CD4-positive, alpha-beta memory T cell (primary cell): ENCODE measurements at regions not wholly inside any gene's neighbourhood (a gene's known extent, or its start where the extent isn't known, plus 50 kb on each side); places are given as distances from the start of the nearest gene placed in this dataset.

Source experiments
- CTCF ChIA-PET: fragments of 350-600 bp; sonication (Branson Sonifier 250); formaldehyde crosslinking; loops from one replicate; lab custom pipeline; 2021; ENCODE audit warnings: inconsistent platforms; ENCODE audit not compliant: partially characterized antibody; lab: Charles Lee
- POLR2A ChIA-PET: fragments of 350-600 bp; sonication (Branson Sonifier 250); formaldehyde crosslinking; loops from one replicate; lab custom pipeline; 2021; ENCODE audit not compliant: partially characterized antibody; lab: Charles Lee
- DNase-seq, 5 donors: peaks; one replicate each; pipeline versions ENCODE4 v3.0.0 to v3.0.0-alpha.2; 2020 to 2022; ENCODE audit warnings: mixed read lengths in 1 of 5
- H3K27ac ChIP-seq: one replicate; pipeline ENCODE4 v1.7.0; 2013; ENCODE audit warnings: low read depth, low read length
- H3K27me3 ChIP-seq: 2 replicates; pipeline ENCODE4 v1.7.0; 2013; ENCODE audit warnings: mild to moderate bottlenecking, low read length, moderate library complexity; ENCODE audit not compliant: insufficient read depth
- H3K36me3 ChIP-seq: 2 replicates; pipeline ENCODE4 v1.7.0; 2013; ENCODE audit warnings: mild to moderate bottlenecking, low read length, moderate library complexity; ENCODE audit not compliant: insufficient read depth
- H3K4me1 ChIP-seq: 2 replicates; pipeline ENCODE4 v1.7.0; 2013; ENCODE audit warnings: mild to moderate bottlenecking, low read length, moderate library complexity; ENCODE audit not compliant: insufficient read depth
- H3K4me3 ChIP-seq, 2 donors: one replicate each; pipeline ENCODE4 v1.7.0; 2013; ENCODE audit warnings: low read length in 2 of 2, mild to moderate bottlenecking in 1 of 2
- H3K9me3 ChIP-seq, 2 donors: one replicate each; pipeline ENCODE4 v1.7.0; 2013; ENCODE audit warnings: low read length in 2 of 2, control low read depth in 1 of 2; ENCODE audit not compliant: control insufficient read depth in 1 of 2
- H3K27ac Mint-ChIP-seq, 7 donors: one replicate each; pipeline ENCODE4 v1.8.0; 2020 to 2021; ENCODE audit warnings: mixed read lengths in 7 of 7, mild to moderate bottlenecking in 6 of 7, inconsistent platforms in 3 of 7, moderate library complexity in 3 of 7
- H3K27me3 Mint-ChIP-seq, 2 donors: one replicate each; pipeline ENCODE4 v1.8.0; 2020 to 2021; ENCODE audit warnings: mixed read lengths in 2 of 2
- H3K36me3 Mint-ChIP-seq, 2 donors: one replicate each; pipeline ENCODE4 v1.8.0; 2020 to 2021; ENCODE audit warnings: mixed read lengths in 2 of 2, inconsistent platforms in 1 of 2, mild to moderate bottlenecking in 1 of 2
- H3K4me1 Mint-ChIP-seq, 4 donors: one replicate each; pipeline ENCODE4 v1.8.0; 2020 to 2021; ENCODE audit warnings: mixed read lengths in 4 of 4, mild to moderate bottlenecking in 1 of 4
- H3K4me3 Mint-ChIP-seq, 8 donors: one replicate each; pipeline ENCODE4 v1.8.0; 2020 to 2021; ENCODE audit warnings: mixed read lengths in 8 of 8, mild to moderate bottlenecking in 7 of 8, moderate library complexity in 6 of 8, inconsistent platforms in 3 of 8
- H3K9me3 Mint-ChIP-seq, 8 donors: one replicate each; pipeline ENCODE4 v1.8.0; 2020 to 2021; ENCODE audit warnings: mixed read lengths in 8 of 8, mild to moderate bottlenecking in 5 of 8, inconsistent platforms in 3 of 8, moderate library complexity in 1 of 8
- intact Hi-C: fragments of 100-400 bp; cut with micrococcal nuclease; formaldehyde crosslinking; loops from one replicate; pipeline ENCODE4 v1.15.1; 2023

DNA sequence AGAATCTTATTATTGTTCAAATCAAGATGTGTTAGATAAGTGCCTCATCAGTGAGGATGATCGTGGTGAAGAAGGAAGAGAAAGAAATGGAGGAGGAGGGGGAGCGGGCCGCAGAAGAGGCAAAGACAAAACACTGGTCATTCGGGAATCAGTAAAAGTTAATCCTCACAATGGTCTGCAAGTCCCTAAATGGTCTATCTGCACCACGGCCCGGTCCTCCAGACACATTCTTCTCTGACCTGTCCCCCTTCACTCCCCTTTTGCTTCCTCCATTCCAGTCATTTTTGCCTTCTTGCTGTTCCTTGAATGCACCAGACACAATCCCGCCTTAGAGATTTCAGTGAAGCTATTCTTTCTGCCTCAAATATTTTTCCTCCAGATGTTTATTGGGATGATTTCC, 240.1 kb upstream of the ADGRL2 start:
- H3K4me3 ChIP-seq: no peak overlapping the region
- no peaks in the 10 kb centered on the region for H3K27me3 ChIP-seq
- Mint-ChIP-seq H3K27me3 (no peaks in the 10 kb centered on the region), H3K4me1 (no peaks in the 10 kb centered on the region), H3K9me3 (peaks cover 0 to 6% (median 3%) of the 10 kb centered on the region in 8 donors), H3K27ac (no peak overlapping the region), H3K4me3 (no peak overlapping the region), H3K36me3 (no peaks in the 10 kb centered on the region)
- DNase-seq: no peak
- no peaks in the 10 kb centered on the region for H3K4me1 ChIP-seq
- H3K9me3 ChIP-seq: no peaks in the 10 kb centered on the region
- H3K36me3 ChIP-seq: no peaks in the 10 kb centered on the region
- intact Hi-C loops: no loop called here
- CTCF ChIA-PET: no interaction called here
- POLR2A ChIA-PET: no interaction called here
- H3K27ac ChIP-seq: no peak overlapping the region

- Histone ChIP-seq H3K4me3 (no peak overlapping the region), H3K9me3 (no peaks in the 10 kb centered on the region), H3K27ac (no peak overlapping the region), H3K27me3 (no peaks in the 10 kb centered on the region), H3K4me1 (no peaks in the 10 kb centered on the region), H3K36me3 (no peaks in the 10 kb centered on the region)
- no peak overlapping the region for H3K27ac Mint-ChIP-seq
- intact Hi-C loops: no loop called here
- peaks cover 0 to 6% (median 3%) of the 10 kb centered on the region in 8 donors for H3K9me3 Mint-ChIP-seq
- no peaks in the 10 kb centered on the region for H3K36me3 Mint-ChIP-seq
- no peak for DNase-seq
- H3K4me1 Mint-ChIP-seq: no peaks in the 10 kb centered on the region
- H3K27me3 Mint-ChIP-seq: no peaks in the 10 kb centered on the region
- CTCF ChIA-PET: no interaction called here
- H3K4me3 Mint-ChIP-seq: no peak overlapping the region
- POLR2A ChIA-PET: no interaction called here
These were observed 240.9 kb upstream of the ADGRL2 start for GRCh38 chr1:81559662-81560350.

DNA sequence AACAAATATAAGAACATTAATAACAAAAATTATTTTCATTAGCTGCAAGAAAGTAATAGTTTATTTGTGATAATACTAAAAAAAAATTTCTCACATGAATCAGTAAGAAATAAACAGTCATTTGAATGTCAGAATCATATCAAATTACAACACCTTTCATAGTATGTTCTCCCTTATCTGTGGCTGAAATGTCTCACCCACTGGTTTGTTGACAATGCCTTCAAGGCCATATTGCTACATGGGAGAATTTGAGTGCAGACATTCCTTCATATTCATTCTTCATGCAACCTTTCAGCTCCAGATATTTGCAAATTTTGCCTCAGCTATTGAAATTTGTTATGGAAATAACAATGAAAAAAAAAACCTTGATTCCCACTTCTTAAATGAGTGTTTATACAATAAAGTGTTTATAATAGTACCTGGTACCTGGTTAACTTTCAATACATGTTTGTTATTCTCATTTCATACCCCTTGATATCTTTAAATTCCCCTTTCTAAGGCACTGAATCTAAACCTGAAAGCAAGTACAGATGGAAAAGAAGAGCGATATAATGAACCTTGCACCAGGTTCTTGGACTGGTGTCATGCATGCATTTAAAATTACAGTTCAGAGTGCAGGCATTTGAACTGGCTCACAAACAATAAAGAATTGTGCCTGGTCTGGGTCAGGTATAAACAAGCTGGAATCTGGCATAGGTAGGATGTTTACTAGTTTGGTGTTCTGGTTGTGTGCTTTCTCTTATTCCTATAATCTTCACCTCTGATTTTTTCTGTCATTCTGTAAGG, 242.2 kb upstream of the ADGRL2 start:
- Histone ChIP-seq H3K27ac (no peak overlapping the region), H3K4me1 (no peaks in the 10 kb centered on the region), H3K36me3 (no peaks in the 10 kb centered on the region), H3K9me3 (no peaks in the 10 kb centered on the region), H3K27me3 (no peaks in the 10 kb centered on the region), H3K4me3 (no peak overlapping the region)
- Mint-ChIP-seq H3K27me3 (no peaks in the 10 kb centered on the region), H3K36me3 (no peaks in the 10 kb centered on the region), H3K27ac (no peak overlapping the region), H3K4me3 (no peak overlapping the region), H3K4me1 (no peaks in the 10 kb centered on the region), H3K9me3 (peaks cover 0 to 8% (median 3%) of the 10 kb centered on the region in 8 donors)
- DNase-seq: no peak
- POLR2A ChIA-PET: no interaction called here
- intact Hi-C loops: no loop called here
- CTCF ChIA-PET: no interaction called here

DNA sequence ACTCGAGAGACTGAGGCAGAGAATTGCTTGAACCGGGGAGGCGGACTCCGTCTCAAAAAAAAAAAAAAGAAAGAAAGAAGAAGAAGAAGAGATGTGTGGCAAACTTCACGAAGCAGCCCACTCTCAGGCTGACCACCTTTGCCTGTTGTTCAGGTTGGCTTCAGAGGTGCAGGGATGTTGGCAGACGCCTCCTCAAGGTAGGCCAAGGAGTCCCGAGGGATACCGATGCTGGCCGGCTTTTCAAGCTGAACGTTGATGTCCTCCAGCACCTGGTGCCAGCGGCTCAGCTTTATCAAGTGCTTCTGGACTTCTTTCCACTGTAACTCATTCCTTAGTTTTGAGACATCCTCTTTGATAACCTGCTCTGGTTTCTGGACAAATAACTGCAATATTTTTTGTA, 243.8 kb upstream of the ADGRL2 start:
- intact Hi-C loops: no loop called here
- H3K4me1 ChIP-seq: no peaks in the 10 kb centered on the region
- Mint-ChIP-seq H3K27me3 (no peaks in the 10 kb centered on the region), H3K27ac (no peak overlapping the region), H3K36me3 (no peaks in the 10 kb centered on the region), H3K4me3 (no peak overlapping the region), H3K4me1 (no peaks in the 10 kb centered on the region), H3K9me3 (peaks cover 0 to 8% (median 3%) of the 10 kb centered on the region in 8 donors)
- H3K27ac ChIP-seq: no peak overlapping the region
- CTCF ChIA-PET: no interaction called here
- H3K36me3 ChIP-seq: no peaks in the 10 kb centered on the region
- H3K9me3 ChIP-seq: no peaks in the 10 kb centered on the region
- DNase-seq: no peak
- no peak overlapping the region for H3K4me3 ChIP-seq
- no peaks in the 10 kb centered on the region for H3K27me3 ChIP-seq
- POLR2A ChIA-PET: no interaction called here

DNA sequence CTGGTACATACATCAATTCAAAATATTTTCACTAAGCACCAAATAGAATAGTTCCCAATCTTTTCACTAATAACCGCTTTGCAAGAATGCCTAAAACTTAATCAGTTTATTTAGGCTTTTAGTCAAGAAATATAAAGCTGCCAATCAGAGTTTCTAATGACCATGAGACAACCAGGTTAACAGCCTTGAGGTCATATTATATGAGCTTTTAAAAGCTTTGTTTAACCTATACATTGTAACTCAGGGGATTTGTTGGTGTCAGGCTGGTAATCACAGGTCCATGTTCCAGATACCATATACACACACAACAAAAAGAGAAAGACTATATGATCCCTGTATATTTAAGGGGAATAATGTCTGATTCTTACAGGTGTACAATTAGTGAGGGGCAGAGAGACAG, 246.2 kb upstream of the ADGRL2 start:
- POLR2A ChIA-PET: no interaction called here
- Mint-ChIP-seq H3K9me3 (peaks cover 0 to 4% (median 0%) of the 10 kb centered on the region in 8 donors), H3K4me1 (no peaks in the 10 kb centered on the region), H3K36me3 (no peaks in the 10 kb centered on the region), H3K27me3 (no peaks in the 10 kb centered on the region), H3K4me3 (no peak overlapping the region), H3K27ac (peak overlapping the region in 1 of 7 donors; percentile 52)
- no peak overlapping the region for H3K27ac ChIP-seq
- no peak overlapping the region for H3K4me3 ChIP-seq
- no peak for DNase-seq
- H3K27me3 ChIP-seq: no peaks in the 10 kb centered on the region
- CTCF ChIA-PET: no interaction called here
- no peaks in the 10 kb centered on the region for H3K36me3 ChIP-seq
- intact Hi-C loops: no loop called here
- H3K4me1 ChIP-seq: no peaks in the 10 kb centered on the region
- no peaks in the 10 kb centered on the region for H3K9me3 ChIP-seq

DNA sequence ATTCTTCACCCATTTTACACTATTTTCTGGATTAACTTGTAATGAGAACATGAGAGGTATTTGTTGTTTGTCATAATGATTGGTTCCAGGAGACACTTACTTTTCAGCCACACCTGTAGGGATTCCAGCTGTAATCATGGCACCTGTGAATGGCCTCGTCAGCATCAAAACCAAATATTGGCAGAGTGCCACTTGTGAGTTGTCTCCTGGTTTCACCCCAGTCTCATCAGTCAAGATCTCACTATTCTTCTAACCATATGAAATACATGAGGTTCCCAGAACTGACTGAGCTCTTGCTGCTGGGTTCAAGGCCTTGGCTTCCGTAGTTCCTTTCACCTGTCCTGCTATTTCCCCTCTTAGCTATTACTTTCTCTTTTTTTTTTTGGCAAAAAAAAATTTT, 246.6 kb upstream of the ADGRL2 start:
- CTCF ChIA-PET: no interaction called here

GRCh38 chr1:81553503-81553902, 247.2 kb upstream of the ADGRL2 start:
- no peaks in the 10 kb centered on the region for H3K4me1 ChIP-seq
- H3K4me1 Mint-ChIP-seq: peaks cover 0 to 3% (median 0%) of the 10 kb centered on the region in 4 donors
- H3K27ac ChIP-seq: no peak overlapping the region
- H3K27me3 ChIP-seq: no peaks in the 10 kb centered on the region
- no peaks in the 10 kb centered on the region for H3K27me3 Mint-ChIP-seq
- H3K9me3 Mint-ChIP-seq: peaks cover 0 to 5% (median 1%) of the 10 kb centered on the region in 8 donors
- H3K36me3 Mint-ChIP-seq: no peaks in the 10 kb centered on the region
- DNase-seq: no peak
- intact Hi-C loops: no loop called here
- H3K36me3 ChIP-seq: no peaks in the 10 kb centered on the region
- no peaks in the 10 kb centered on the region for H3K9me3 ChIP-seq
- no peak overlapping the region for H3K27ac Mint-ChIP-seq
- no peak overlapping the region for H3K4me3 ChIP-seq
- CTCF ChIA-PET: no interaction called here
- H3K4me3 Mint-ChIP-seq: no peak overlapping the region
- POLR2A ChIA-PET: no interaction called here

More for the DNA sequence above, 246.6 kb upstream of the ADGRL2 start:
- Histone ChIP-seq H3K27me3 (no peaks in the 10 kb centered on the region), H3K27ac (no peak overlapping the region), H3K9me3 (no peaks in the 10 kb centered on the region), H3K4me3 (no peak overlapping the region), H3K4me1 (no peaks in the 10 kb centered on the region), H3K36me3 (no peaks in the 10 kb centered on the region)
- Mint-ChIP-seq H3K27me3 (no peaks in the 10 kb centered on the region), H3K9me3 (peaks cover 0 to 4% (median under 1%) of the 10 kb centered on the region in 8 donors), H3K4me3 (no peak overlapping the region), H3K4me1 (peaks cover 0 to under 1% (median 0%) of the 10 kb centered on the region in 4 donors), H3K27ac (no peak overlapping the region), H3K36me3 (no peaks in the 10 kb centered on the region)
- DNase-seq: no peak
- POLR2A ChIA-PET: no interaction called here
- intact Hi-C loops: no loop called here
